Right cardiac atrium (tissue), 5 donors: ENCODE measurements at regions not wholly inside any gene's neighbourhood (a gene's known extent, or its start where the extent isn't known, plus 50 kb on each side); places are given as distances from the start of the nearest gene placed in this dataset.

Source experiments
- ATAC-seq, 2 donors: fragments of 200-7000 bp; cut with Tn5 transposase; one replicate each; pipeline versions ENCODE4 v1.8.0 to v1.9.1; 2020; ENCODE audit warnings: moderate library complexity in 2 of 2, mild to moderate bottlenecking in 1 of 2
- DNase-seq, 3 donors: peaks; one replicate each; pipeline ENCODE4 v3.0.0-alpha.2; 2020
- H3K27ac ChIP-seq: one replicate; pipeline ENCODE4 v1.5.1; 2013; ENCODE audit warnings: mild to moderate bottlenecking, low read length, control low read depth, moderate library complexity
- H3K27me3 ChIP-seq: one replicate; pipeline ENCODE4 v1.6.1; 2013; ENCODE audit not compliant: control insufficient read depth, insufficient read depth
- H3K4me1 ChIP-seq: one replicate; pipeline ENCODE4 v1.6.1; 2013; ENCODE audit warnings: low read length; ENCODE audit not compliant: control insufficient read depth, insufficient read depth
- H3K4me3 ChIP-seq: one replicate; pipeline ENCODE4 v1.5.1; 2013; ENCODE audit warnings: low read length, control low read depth
- H3K9me3 ChIP-seq: one replicate; pipeline ENCODE4 v1.6.1; 2013; ENCODE audit warnings: low read length; ENCODE audit not compliant: control insufficient read depth
- WGBS: extraction: QIAGEN DNeasy Blood & Tissue Kit; methylation state at CpG from one replicate; pipeline ENCODE4 v1.1.7; 2013; 5-methylcytosine and 5-hydroxymethylcytosine counted together
- intact Hi-C, 4 donors: fragments of 100-400 bp; cut with DNase I; formaldehyde crosslinking; loops; one replicate each; pipeline versions ENCODE4 v1.11.0 to v1.14.0; 2022 to 2023
- donor health status: healthy with polysubstance abuse.
- donor health status: DM: no; HTN: yes; CAD: no.
- donor health status: DM: no; HTN: no; CAD: no.
- donor health status: DM: no; HTN: yes; CAD: no; lungs with severe emphysema.
- donor health status: DM: yes; HTN: yes; CAD: no.

DNA sequence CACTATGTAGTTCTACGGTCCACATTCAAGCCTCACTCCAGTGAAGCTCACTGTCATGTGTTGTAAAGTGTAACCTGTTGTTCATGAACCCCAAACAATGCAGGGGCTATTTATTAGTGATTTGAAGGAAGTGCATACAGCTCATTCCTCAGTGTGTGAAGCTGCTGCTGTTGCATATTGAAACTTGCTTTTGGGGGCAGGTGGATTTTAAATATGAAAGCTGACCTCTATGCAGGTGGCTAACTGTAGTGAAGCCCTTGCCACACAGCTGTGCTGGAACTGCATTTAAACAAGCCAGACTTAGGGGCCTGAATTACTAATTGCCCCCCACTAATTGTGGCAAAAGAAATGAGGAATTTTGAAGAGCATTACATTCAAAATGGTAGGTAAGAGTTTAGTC, 226.3 kb downstream of the ATP23 start:
- H3K27ac ChIP-seq = no peak overlapping the region
- no peak overlapping the region for H3K4me3 ChIP-seq
- no peaks in the 10 kb centered on the region for H3K27me3 ChIP-seq
- H3K9me3 ChIP-seq = no peaks in the 10 kb centered on the region
- ATAC-seq (no peak), DNase-seq (no peak)
- intact Hi-C loops = no loop called here
- WGBS = 0% methylated on average over 1 of the region's 1 CpG
- H3K4me1 ChIP-seq = no peaks in the 10 kb centered on the region

DNA sequence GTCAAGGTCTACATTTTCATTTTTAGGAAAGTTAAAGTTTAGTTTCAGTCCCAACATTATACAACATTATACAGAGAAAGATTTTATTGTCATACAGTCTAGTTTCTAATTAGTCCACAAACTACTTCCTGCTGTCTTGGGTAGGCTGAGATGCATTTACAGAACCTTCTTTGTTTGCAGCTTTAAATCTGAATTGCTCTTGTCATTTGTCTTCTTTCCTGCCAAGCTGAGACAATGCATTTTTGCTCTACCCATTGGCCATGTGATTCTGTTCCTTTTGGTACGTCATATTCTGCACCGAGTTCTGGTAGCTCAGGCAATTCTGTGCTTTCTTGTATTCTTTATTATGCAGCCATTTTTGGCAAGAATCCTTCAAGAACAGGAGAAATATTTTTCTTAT, 228.5 kb downstream of the ATP23 start:
- DNase-seq = no peak
- no peaks in the 10 kb centered on the region for H3K4me1 ChIP-seq
- ATAC-seq = no peak
- H3K9me3 ChIP-seq = no peaks in the 10 kb centered on the region
- no peaks in the 10 kb centered on the region for H3K27me3 ChIP-seq
- intact Hi-C loops = loop anchor here in 1 of 4 donors (10.0 kb wide), 1 partner anchor 125 kb away; no protein-coding TSS in a partner anchor
- no peak overlapping the region for H3K27ac ChIP-seq
- 43% methylated on average over 2 of the region's 2 CpGs for WGBS
- no peak overlapping the region for H3K4me3 ChIP-seq

DNA sequence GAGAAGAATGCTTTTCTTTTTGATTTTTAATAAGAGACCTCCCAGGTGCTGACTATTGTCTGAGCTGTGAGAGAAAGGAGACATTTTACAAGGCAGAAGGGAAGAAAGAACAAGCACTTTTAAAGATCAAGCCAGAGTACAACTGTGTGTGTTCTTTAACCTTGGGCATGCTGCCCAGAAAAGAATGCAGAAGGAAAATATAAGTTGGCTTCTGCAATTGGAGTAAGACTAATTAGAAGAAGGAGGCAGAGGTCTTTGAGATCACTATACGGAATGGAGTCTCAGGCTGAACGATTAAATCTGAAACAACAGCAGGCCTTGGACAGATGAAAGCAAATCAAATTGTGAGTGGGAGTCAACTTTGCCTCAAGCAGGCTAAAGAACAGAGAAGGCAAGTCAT, 230.5 kb downstream of the ATP23 start:
- intact Hi-C loops = loop anchor here in 1 of 4 donors (10.0 kb wide), 1 partner anchor 123 kb away; no protein-coding TSS in a partner anchor
- ATAC-seq = no peak
- Histone ChIP-seq H3K27me3 (no peaks in the 10 kb centered on the region), H3K27ac (no peak overlapping the region), H3K4me1 (no peaks in the 10 kb centered on the region), H3K4me3 (no peak overlapping the region), H3K9me3 (no peaks in the 10 kb centered on the region)
- 43% methylated on average over 2 of the region's 2 CpGs for WGBS
- no peak for DNase-seq

DNA sequence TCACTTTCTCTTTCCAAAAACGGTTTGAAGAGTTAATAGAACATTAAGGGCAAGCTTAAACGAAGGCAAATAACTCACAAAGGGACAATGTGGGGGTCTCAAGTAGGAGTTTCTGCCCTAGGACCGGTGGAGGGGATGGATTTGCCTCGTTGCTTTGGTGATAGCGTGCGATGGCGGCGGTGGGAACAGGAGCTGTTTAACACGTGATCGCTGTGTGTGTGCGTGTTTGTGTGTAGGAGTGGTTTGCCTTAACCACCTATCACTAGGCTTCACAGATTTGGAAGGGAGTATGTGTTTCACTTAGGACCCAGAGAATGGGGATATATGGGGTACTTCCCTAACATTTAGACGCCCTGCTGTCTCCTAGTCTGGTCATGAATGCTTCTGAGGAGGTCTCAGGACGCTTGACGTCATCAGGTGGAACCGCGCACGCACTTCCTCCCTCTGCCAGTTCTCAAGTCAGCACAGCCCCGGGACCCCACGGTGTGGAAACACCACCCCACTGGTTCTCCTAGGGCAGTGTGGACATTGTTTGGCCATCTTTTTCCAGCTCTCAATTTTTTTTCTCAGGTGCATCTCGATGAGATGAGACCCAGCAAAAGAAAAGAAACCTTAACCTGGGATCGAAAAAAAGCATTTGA, 231.2 kb downstream of the ATP23 start:
- WGBS = 95% methylated on average over 21 of the region's 21 CpGs
- Histone ChIP-seq H3K9me3 (no peaks in the 10 kb centered on the region), H3K27ac (no peak overlapping the region), H3K27me3 (no peaks in the 10 kb centered on the region), H3K4me3 (no peak overlapping the region), H3K4me1 (no peaks in the 10 kb centered on the region)
- DNase-seq (no peak), ATAC-seq (no peak)
- intact Hi-C loops = loop anchor here in 1 of 4 donors (10.0 kb wide), 1 partner anchor 122 kb away; no protein-coding TSS in a partner anchor

DNA sequence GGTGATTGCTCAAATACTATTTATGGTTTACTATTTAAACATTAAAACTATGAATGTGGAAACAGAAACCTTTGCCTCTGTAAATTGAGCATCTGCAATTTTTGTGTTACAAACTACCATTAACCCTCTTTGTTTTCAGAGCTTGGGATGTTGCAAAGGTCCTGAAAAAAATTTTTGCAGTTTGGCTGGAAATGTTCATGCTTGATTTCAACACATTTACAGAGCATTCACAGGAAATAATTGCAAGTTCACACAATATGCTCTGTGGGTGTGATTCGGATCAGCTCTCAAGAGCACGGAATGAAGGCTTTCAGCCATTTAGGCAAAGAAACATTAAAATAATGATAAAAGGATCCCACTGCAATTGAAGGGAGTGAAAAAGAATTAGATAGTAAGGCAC, 232.9 kb downstream of the ATP23 start:
- H3K9me3 ChIP-seq = no peaks in the 10 kb centered on the region
- DNase-seq (no peak), ATAC-seq (no peak)
- no peaks in the 10 kb centered on the region for H3K27me3 ChIP-seq
- no peak overlapping the region for H3K27ac ChIP-seq
- no peak overlapping the region for H3K4me3 ChIP-seq
- 40% methylated on average over 2 of the region's 2 CpGs for WGBS
- no peaks in the 10 kb centered on the region for H3K4me1 ChIP-seq
- intact Hi-C loops = loop anchor here in 1 of 4 donors (10.0 kb wide), 1 partner anchor 120 kb away; no protein-coding TSS in a partner anchor

DNA sequence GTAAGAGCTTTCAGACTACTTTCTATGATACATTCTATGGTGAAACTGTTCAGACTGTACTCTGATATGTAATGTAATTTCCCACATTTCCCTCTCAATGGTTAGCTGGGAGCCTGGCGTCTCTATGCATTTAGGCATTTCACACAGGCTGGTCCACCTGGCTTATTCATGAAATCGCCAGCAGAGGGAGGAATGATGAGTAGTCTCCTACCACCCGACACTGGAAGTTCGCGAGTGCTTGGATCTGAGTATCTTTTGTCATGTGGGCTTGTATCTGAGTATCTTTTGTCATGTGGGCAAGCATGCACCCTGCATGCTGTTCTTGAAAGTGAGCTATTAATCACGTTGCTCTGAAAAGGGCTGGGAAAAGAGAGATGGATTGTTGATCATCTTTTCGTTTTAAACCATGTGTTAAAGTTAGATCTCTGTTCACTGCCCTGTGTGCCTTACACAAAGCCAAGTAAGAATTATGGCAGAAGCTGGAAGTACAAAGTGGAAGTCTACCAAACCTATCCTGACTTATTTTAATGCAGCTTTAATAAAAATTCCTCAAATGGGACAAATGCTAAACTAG, 235.0 kb downstream of the ATP23 start:
- no peak overlapping the region for H3K27ac ChIP-seq
- 47% methylated on average over 7 of the region's 7 CpGs for WGBS
- intact Hi-C loops = loop anchor here in 1 of 4 donors (10.0 kb wide), 1 partner anchor 118 kb away; no protein-coding TSS in a partner anchor
- no peaks in the 10 kb centered on the region for H3K4me1 ChIP-seq
- ATAC-seq = no peak
- H3K27me3 ChIP-seq = no peaks in the 10 kb centered on the region
- H3K4me3 ChIP-seq = no peak overlapping the region
- peak in 1 of 3 donors; percentile 34 for DNase-seq
- H3K9me3 ChIP-seq = no peaks in the 10 kb centered on the region

DNA sequence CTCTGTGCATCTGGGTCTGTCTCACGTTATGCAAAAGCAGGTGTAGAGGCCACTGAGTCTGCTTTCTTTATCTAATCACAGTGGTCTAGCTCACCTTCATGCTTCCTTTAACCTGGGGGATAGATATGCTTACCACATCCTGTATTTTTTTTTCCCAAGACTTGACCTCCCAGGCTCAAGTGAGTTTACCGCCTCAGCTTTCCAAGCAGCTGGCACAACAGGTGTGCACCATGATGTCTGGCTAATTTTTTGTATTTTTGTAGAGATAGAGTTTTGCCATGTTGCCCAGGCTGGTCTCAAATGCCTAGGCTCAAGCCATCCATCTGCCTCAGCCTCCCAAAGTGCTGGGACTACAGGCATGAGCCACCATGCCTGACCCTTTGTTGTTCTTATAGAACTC, 236.0 kb downstream of the ATP23 start:
- no peaks in the 10 kb centered on the region for H3K9me3 ChIP-seq
- intact Hi-C loops = loop anchor here in 1 of 4 donors (10.0 kb wide), 1 partner anchor 117 kb away; no protein-coding TSS in a partner anchor
- no peak for DNase-seq
- no peak overlapping the region for H3K4me3 ChIP-seq
- 92% methylated on average over 2 of the region's 2 CpGs for WGBS
- no peaks in the 10 kb centered on the region for H3K27me3 ChIP-seq
- ATAC-seq = no peak
- H3K4me1 ChIP-seq = no peaks in the 10 kb centered on the region
- no peak overlapping the region for H3K27ac ChIP-seq

DNA sequence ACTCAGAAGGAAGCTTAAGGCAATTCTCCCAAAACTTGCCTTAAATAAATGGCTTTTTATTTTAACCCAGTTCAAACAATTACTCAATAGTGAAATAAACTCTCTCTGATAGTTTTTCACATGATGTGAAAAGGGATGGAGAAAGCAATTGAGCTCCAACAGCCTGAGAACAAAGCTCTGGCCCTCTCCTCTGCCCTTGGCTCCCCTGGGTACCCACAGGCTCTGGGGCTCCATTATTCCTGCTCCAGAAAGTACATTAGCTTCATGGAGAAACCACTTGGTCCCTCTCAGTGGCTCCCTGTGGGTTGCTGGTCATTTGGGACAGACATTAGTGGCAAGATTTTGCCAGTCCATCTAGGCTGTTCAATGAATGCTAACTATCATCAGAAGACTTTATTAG, 242.8 kb downstream of the ATP23 start:
- DNase-seq (no peak), ATAC-seq (no peak)
- Histone ChIP-seq H3K4me1 (no peaks in the 10 kb centered on the region), H3K4me3 (no peak overlapping the region), H3K27ac (no peak overlapping the region), H3K9me3 (no peaks in the 10 kb centered on the region), H3K27me3 (no peaks in the 10 kb centered on the region)
- intact Hi-C loops = no loop called here

DNA sequence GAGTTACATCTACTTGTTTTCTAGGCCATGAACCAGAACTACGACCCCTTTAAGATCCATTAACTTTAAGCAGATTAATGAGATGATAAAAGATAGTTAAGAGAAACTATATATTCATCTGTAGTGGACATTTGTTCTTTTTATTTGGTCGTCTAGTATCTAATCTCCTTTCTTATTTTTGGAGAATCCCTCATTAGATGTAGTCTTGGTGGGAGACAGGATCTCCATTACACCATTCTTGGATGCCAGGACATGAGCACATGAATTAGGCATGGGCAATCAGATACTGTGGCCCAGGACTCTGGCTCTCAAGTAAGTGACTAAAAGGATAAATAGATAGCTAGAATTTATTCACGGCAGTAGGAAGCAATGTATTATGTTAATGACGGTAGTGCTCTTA, 245.0 kb downstream of the ATP23 start:
- ATAC-seq (no peak), DNase-seq (no peak)
- Histone ChIP-seq H3K4me1 (no peaks in the 10 kb centered on the region), H3K9me3 (no peaks in the 10 kb centered on the region), H3K27me3 (no peaks in the 10 kb centered on the region), H3K4me3 (no peak overlapping the region), H3K27ac (no peak overlapping the region)
- intact Hi-C loops = no loop called here
- WGBS = 81% methylated on average over 4 of the region's 4 CpGs

DNA sequence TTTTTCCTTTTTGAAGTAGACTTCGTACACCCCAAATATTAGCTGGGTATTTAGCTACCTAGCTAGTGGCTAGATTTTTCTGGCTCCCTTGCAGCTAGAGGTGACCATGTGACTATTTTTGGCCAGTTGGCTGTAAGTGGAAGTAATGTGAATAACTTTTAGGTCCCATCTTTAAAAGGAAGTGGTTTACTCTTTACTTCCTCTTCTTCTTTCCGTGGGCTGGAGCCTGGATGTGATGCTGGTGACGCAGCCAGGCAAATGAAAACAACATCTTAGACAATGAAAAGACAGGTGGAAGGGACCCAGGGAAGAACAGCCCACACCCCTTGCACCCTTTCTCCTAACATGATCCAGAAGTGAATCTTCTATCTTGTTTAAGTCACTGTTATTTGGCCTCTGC, 245.5 kb downstream of the ATP23 start:
- Histone ChIP-seq H3K27ac (no peak overlapping the region), H3K4me1 (no peaks in the 10 kb centered on the region), H3K27me3 (no peaks in the 10 kb centered on the region), H3K9me3 (no peaks in the 10 kb centered on the region), H3K4me3 (no peak overlapping the region)
- 83% methylated on average over 3 of the region's 3 CpGs for WGBS
- intact Hi-C loops = no loop called here
- no peak for ATAC-seq
- DNase-seq = no peak

DNA sequence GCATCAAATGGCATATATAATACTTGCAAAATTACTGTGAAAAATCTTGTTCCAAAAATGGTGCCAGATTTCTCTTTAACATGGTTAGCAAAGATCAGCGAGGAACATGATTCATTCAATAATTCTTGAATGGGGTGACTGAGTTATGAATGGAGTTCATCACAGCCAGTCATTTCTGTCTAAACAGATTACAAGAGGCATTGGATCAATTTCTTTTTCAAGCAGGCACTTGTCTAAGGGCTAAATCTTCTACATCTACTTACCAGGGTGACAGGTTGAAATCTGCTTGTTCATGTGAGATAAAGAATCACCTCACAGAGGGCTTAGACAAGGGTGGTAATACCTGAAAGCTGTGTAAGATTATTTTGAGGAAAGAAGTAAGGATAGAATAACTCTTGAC, 247.7 kb downstream of the ATP23 start:
- no peaks in the 10 kb centered on the region for H3K4me1 ChIP-seq
- H3K9me3 ChIP-seq = no peaks in the 10 kb centered on the region
- no peak for DNase-seq
- H3K27ac ChIP-seq = no peak overlapping the region
- intact Hi-C loops = no loop called here
- H3K4me3 ChIP-seq = no peak overlapping the region
- ATAC-seq = no peak
- 91% methylated on average over 1 of the region's 1 CpG for WGBS
- H3K27me3 ChIP-seq = no peaks in the 10 kb centered on the region
